SK-N-SH (cell line): ENCODE measurements at regions not wholly inside any gene's neighbourhood (a gene's known extent, or its start where the extent isn't known, plus 50 kb on each side); places are given as distances from the start of the nearest gene placed in this dataset.

Source experiments
- GABPA ChIP-seq: IDR thresholded peaks from 2 replicates; pipeline ENCODE4 v1.4.0; 2012; ENCODE audit warnings: low read depth, mild to moderate bottlenecking
- MXI1 ChIP-seq: IDR thresholded peaks from 2 replicates; pipeline ENCODE4 v1.6.1; 2012; ENCODE audit warnings: mild to moderate bottlenecking, low read depth, low read length, improper control_type of control experiment
- POLR2AphosphoS5 ChIP-seq: IDR thresholded peaks from 2 replicates; pipeline ENCODE4 v1.6.1; 2012; ENCODE audit warnings: low read depth, low read length
- REST ChIP-seq: IDR thresholded peaks from 2 replicates; pipeline ENCODE4 v1.6.1; 2012; ENCODE audit warnings: mild to moderate bottlenecking, low read depth, low read length, moderate library complexity
- TAF1 ChIP-seq: IDR thresholded peaks from 2 replicates; pipeline ENCODE4 v1.6.1; 2012; ENCODE audit warnings: low read depth, mild to moderate bottlenecking, low read length, moderate library complexity, borderline replicate concordance
- ZBTB33 ChIP-seq: IDR thresholded peaks from 2 replicates; pipeline ENCODE4 v1.4.0; 2012; ENCODE audit warnings: low read depth, borderline replicate concordance
- TF ChIP-seq, protein P1 (sequence below): fragments of 200-600 bp; sonication (generic); IDR thresholded peaks from 2 replicates; pipeline ENCODE4 v1.6.1; 2017; ENCODE audit warnings: antibody characterized with exemption, mild to moderate bottlenecking, moderate library complexity

DNA sequence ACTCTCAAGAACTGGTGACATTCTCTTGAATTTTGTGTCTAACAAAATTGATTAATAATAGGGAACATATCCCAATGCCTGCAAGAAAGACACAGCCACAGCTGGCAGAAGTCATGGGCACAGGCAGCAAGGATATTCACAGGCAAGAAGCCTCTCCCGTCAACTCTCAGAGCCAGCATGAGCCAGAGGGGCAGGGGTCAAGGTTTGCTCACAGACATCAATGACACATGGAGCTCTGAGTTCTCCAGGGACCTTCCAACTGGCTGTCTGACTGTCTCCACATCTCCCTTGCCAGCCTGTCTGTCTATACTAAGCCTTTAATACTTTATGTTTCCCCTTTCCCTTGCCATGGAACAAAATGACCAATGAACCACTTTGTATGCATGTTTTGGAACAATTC lies 101.5 kb upstream of the RAB4A start:
- TF ChIP-seq ZBTB33 (no peak), TAF1 (no peak), GABPA (no peak), REST (no peak), POLR2AphosphoS5 (no peak), MXI1 (no peak)
- TF ChIP-seq, protein P1, sequence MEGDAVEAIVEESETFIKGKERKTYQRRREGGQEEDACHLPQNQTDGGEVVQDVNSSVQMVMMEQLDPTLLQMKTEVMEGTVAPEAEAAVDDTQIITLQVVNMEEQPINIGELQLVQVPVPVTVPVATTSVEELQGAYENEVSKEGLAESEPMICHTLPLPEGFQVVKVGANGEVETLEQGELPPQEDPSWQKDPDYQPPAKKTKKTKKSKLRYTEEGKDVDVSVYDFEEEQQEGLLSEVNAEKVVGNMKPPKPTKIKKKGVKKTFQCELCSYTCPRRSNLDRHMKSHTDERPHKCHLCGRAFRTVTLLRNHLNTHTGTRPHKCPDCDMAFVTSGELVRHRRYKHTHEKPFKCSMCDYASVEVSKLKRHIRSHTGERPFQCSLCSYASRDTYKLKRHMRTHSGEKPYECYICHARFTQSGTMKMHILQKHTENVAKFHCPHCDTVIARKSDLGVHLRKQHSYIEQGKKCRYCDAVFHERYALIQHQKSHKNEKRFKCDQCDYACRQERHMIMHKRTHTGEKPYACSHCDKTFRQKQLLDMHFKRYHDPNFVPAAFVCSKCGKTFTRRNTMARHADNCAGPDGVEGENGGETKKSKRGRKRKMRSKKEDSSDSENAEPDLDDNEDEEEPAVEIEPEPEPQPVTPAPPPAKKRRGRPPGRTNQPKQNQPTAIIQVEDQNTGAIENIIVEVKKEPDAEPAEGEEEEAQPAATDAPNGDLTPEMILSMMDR, result no peak
